A549 (cell line): ENCODE measurements at regions not wholly inside any gene's neighbourhood (a gene's known extent, or its start where the extent isn't known, plus 50 kb on each side); places are given as distances from the start of the nearest gene placed in this dataset.

Experiments used
- CHD4 ChIP-seq: fragments of 200-600 bp; sonication (generic); IDR thresholded peaks from 2 replicates; pipeline ENCODE4 v1.6.1; 2016; ENCODE audit warnings: antibody characterized with exemption, mild to moderate bottlenecking, borderline replicate concordance
- CTCF ChIP-seq: fragments of >200 bp; sonication (Bioruptor Twin); formaldehyde crosslinking; IDR thresholded peaks from 3 replicates; pipeline ENCODE4 v1.5.1; 2016
- ELK1 ChIP-seq: fragments of 150-350 bp; IDR thresholded peaks from 2 replicates; pipeline ENCODE4 v1.6.1; 2014; ENCODE audit warnings: low read depth, mild to moderate bottlenecking, low read length
- EP300 ChIP-seq, 2 experiments: fragments of >200 bp; sonication (Bioruptor Twin); formaldehyde crosslinking; IDR thresholded peaks; 2 replicates in 1 of 2; 3 replicates in 1 of 2; pipeline ENCODE4 v1.6.1; 2016 to 2017
- HDAC2 ChIP-seq: fragments of 200-600 bp; sonication (generic); IDR thresholded peaks from 2 replicates; pipeline ENCODE4 v1.6.1; 2016
- JUN ChIP-seq, 2 experiments: fragments of >200 bp; sonication (Bioruptor Twin); formaldehyde crosslinking; IDR thresholded peaks; 2 replicates in 1 of 2; 3 replicates in 1 of 2; pipeline ENCODE4 v1.6.1; 2016 to 2017
- NFE2L2 ChIP-seq: fragments of 150-350 bp; conservative IDR thresholded peaks from 2 replicates; pipeline ENCODE4 v1.6.1; 2014; ENCODE audit warnings: low read length
- PBX3 ChIP-seq: IDR thresholded peaks from 2 replicates; pipeline ENCODE4 v1.6.1; 2012
- RAD21 ChIP-seq, 2 experiments: fragments of >200 bp in 1 of 2; sonication (Bioruptor Twin) in 1 of 2; formaldehyde crosslinking in 1 of 2; IDR thresholded peaks in 1 of 2; conservative IDR thresholded peaks in 1 of 2; 2 replicates in 1 of 2; 3 replicates in 1 of 2; pipeline ENCODE4 v1.6.1; 2012 to 2018; ENCODE audit warnings: inconsistent platforms in 1 of 2
- RARB ChIP-seq: fragments of 250-450 bp; sonication (Bioruptor Pico); IDR thresholded peaks from 2 replicates; pipeline ENCODE4 v1.8.0; 2021; ENCODE audit warnings: mild to moderate bottlenecking, moderate library complexity
- RFX5 ChIP-seq: fragments of 450-650 bp; IDR thresholded peaks from 2 replicates; pipeline ENCODE4 v1.7.1; 2014; ENCODE audit warnings: antibody characterized with exemption, mild to moderate bottlenecking, moderate library complexity
- SREBF2 ChIP-seq: fragments of 450-650 bp; IDR thresholded peaks from 2 replicates; pipeline ENCODE4 v1.6.1; 2014; ENCODE audit warnings: mild to moderate bottlenecking, moderate library complexity

GRCh38 chr4:15231265-15232091, 196.4 kb upstream of the C1QTNF7 start:
- TF ChIP-seq PBX3: no peak
- TF ChIP-seq NFE2L2: no peak
- TF ChIP-seq RARB: no peak
- no peak for TF ChIP-seq ELK1
- no peak for TF ChIP-seq HDAC2
- peak; percentile 51 for TF ChIP-seq CTCF
- TF ChIP-seq EP300 (IDR thresholded peaks at IDR 0.05): no peak
- TF ChIP-seq SREBF2: no peak
- TF ChIP-seq RAD21 (conservative IDR thresholded peaks at IDR 0.05 in 1 of 2, IDR thresholded peaks at IDR 0.05 in 1 of 2): peak; percentile 61 to 63
- TF ChIP-seq CHD4: no peak
- TF ChIP-seq RFX5: no peak
- TF ChIP-seq JUN (IDR thresholded peaks at IDR 0.05): no peak
